HepG2 (cell line): ENCODE measurements at regions not wholly inside any gene's neighbourhood (a gene's known extent, or its start where the extent isn't known, plus 50 kb on each side); places are given as distances from the start of the nearest gene placed in this dataset.

Experiments used
- BRCA1 ChIP-seq: sonication (generic); formaldehyde crosslinking; IDR thresholded peaks from 2 replicates; pipeline ENCODE4 v1.4.0; 2020; ENCODE audit warnings: missing genetic modification reagents
- CREB3 ChIP-seq: sonication (generic); formaldehyde crosslinking; IDR thresholded peaks from 2 replicates; pipeline ENCODE4 v1.5.0; 2020; ENCODE audit warnings: missing genetic modification reagents
- GABPB1 ChIP-seq: IDR thresholded peaks from 2 replicates; pipeline ENCODE4 v1.6.1; 2016; ENCODE audit warnings: mild to moderate bottlenecking, missing genetic modification reagents, moderate library complexity, missing compliant biosample characterization
- JUND ChIP-seq: sonication (generic); formaldehyde crosslinking; IDR thresholded peaks from 2 replicates; pipeline ENCODE4 v1.8.0; 2022; ENCODE audit warnings: mild to moderate bottlenecking, missing genetic modification reagents
- MNT ChIP-seq: fragments of 450-650 bp; IDR thresholded peaks from 2 replicates; pipeline ENCODE4 v1.6.1; 2016
- NCOA1 ChIP-seq: sonication (generic); formaldehyde crosslinking; IDR thresholded peaks from 2 replicates; pipeline ENCODE4 v1.9.0; 2021; ENCODE audit warnings: missing genetic modification reagents
- SOX5 ChIP-seq: IDR thresholded peaks from 2 replicates; pipeline ENCODE4 v1.6.1; 2016; ENCODE audit warnings: borderline replicate concordance
- TEAD2 ChIP-seq: sonication (generic); formaldehyde crosslinking; IDR thresholded peaks from 2 replicates; pipeline ENCODE4 v1.9.0; 2021; ENCODE audit warnings: missing genetic modification reagents
- ZFP91 ChIP-seq: sonication (generic); formaldehyde crosslinking; IDR thresholded peaks from 2 replicates; pipeline ENCODE4 v1.9.0; 2022; ENCODE audit warnings: missing genetic modification reagents, mild to moderate bottlenecking, borderline replicate concordance
- ZNF12 ChIP-seq: sonication (generic); formaldehyde crosslinking; IDR thresholded peaks from 2 replicates; pipeline ENCODE4 v1.5.0; 2020; ENCODE audit warnings: missing genetic modification reagents
- ZNF549 ChIP-seq: sonication (generic); formaldehyde crosslinking; IDR thresholded peaks from 2 replicates; pipeline ENCODE4 v1.5.0; 2020; ENCODE audit warnings: missing genetic modification reagents
- ZZZ3 ChIP-seq: sonication (generic); formaldehyde crosslinking; IDR thresholded peaks from 2 replicates; pipeline ENCODE4 v1.4.0; 2020; ENCODE audit warnings: missing genetic modification reagents, mild to moderate bottlenecking, borderline replicate concordance
- TF ChIP-seq, protein P1 (sequence below): sonication (generic); formaldehyde crosslinking; IDR thresholded peaks from 2 replicates; pipeline ENCODE4 v1.5.1; 2020; ENCODE audit warnings: mild to moderate bottlenecking, missing genetic modification reagents, moderate library complexity
- TF ChIP-seq, protein P2 (sequence below): sonication (generic); formaldehyde crosslinking; IDR thresholded peaks from 2 replicates; pipeline ENCODE4 v1.8.0; 2022; ENCODE audit warnings: mild to moderate bottlenecking, missing genetic modification reagents
- TF ChIP-seq, protein P3 (sequence below): sonication (generic); formaldehyde crosslinking; IDR thresholded peaks from 2 replicates; pipeline ENCODE4 v1.4.0; 2020; ENCODE audit warnings: mild to moderate bottlenecking, low read depth, missing genetic modification reagents
- TF ChIP-seq, protein P4 (sequence below): sonication (generic); formaldehyde crosslinking; conservative IDR thresholded peaks from 2 replicates; pipeline ENCODE4 v1.4.0; 2020; ENCODE audit warnings: mild to moderate bottlenecking, missing genetic modification reagents, moderate library complexity

GRCh38 chr5:139733698-139734538, 61.7 kb upstream of the PSD2 start (continued):
- TF ChIP-seq, protein P1, sequence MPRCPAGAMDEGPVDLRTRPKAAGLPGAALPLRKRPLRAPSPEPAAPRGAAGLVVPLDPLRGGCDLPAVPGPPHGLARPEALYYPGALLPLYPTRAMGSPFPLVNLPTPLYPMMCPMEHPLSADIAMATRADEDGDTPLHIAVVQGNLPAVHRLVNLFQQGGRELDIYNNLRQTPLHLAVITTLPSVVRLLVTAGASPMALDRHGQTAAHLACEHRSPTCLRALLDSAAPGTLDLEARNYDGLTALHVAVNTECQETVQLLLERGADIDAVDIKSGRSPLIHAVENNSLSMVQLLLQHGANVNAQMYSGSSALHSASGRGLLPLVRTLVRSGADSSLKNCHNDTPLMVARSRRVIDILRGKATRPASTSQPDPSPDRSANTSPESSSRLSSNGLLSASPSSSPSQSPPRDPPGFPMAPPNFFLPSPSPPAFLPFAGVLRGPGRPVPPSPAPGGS = no peak
- no peak; the same call in 1 of the 2 replicates for TF ChIP-seq TEAD2
- no peak for TF ChIP-seq NCOA1 (CRISPR knock-in tag)
- peak; percentile 83 for TF ChIP-seq SOX5 (CRISPR knock-in tag)
- no peak for TF ChIP-seq ZNF549 (CRISPR knock-in tag)
- no peak for TF ChIP-seq GABPB1 (CRISPR knock-in tag)
- peak; percentile 95 for TF ChIP-seq ZFP91 (CRISPR knock-in tag)
- TF ChIP-seq, protein P2, sequence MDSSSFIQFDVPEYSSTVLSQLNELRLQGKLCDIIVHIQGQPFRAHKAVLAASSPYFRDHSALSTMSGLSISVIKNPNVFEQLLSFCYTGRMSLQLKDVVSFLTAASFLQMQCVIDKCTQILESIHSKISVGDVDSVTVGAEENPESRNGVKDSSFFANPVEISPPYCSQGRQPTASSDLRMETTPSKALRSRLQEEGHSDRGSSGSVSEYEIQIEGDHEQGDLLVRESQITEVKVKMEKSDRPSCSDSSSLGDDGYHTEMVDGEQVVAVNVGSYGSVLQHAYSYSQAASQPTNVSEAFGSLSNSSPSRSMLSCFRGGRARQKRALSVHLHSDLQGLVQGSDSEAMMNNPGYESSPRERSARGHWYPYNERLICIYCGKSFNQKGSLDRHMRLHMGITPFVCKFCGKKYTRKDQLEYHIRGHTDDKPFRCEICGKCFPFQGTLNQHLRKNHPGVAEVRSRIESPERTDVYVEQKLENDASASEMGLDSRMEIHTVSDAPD (CRISPR knock-in tag) = peak; percentile 99
- peak; percentile 33; the same call in 1 of the 2 replicates for TF ChIP-seq ZNF12 (CRISPR knock-in tag)
- no peak for TF ChIP-seq BRCA1 (CRISPR knock-in tag)
- TF ChIP-seq, protein P3, sequence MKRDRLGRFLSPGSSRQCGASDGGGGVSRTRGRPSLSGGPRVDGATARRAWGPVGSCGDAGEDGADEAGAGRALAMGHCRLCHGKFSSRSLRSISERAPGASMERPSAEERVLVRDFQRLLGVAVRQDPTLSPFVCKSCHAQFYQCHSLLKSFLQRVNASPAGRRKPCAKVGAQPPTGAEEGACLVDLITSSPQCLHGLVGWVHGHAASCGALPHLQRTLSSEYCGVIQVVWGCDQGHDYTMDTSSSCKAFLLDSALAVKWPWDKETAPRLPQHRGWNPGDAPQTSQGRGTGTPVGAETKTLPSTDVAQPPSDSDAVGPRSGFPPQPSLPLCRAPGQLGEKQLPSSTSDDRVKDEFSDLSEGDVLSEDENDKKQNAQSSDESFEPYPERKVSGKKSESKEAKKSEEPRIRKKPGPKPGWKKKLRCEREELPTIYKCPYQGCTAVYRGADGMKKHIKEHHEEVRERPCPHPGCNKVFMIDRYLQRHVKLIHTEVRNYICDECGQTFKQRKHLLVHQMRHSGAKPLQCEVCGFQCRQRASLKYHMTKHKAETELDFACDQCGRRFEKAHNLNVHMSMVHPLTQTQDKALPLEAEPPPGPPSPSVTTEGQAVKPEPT (CRISPR knock-in tag) = peak; percentile 64
- TF ChIP-seq MNT = peak; percentile 47
- TF ChIP-seq CREB3 = no peak
- TF ChIP-seq JUND = no peak
- TF ChIP-seq, protein P4, sequence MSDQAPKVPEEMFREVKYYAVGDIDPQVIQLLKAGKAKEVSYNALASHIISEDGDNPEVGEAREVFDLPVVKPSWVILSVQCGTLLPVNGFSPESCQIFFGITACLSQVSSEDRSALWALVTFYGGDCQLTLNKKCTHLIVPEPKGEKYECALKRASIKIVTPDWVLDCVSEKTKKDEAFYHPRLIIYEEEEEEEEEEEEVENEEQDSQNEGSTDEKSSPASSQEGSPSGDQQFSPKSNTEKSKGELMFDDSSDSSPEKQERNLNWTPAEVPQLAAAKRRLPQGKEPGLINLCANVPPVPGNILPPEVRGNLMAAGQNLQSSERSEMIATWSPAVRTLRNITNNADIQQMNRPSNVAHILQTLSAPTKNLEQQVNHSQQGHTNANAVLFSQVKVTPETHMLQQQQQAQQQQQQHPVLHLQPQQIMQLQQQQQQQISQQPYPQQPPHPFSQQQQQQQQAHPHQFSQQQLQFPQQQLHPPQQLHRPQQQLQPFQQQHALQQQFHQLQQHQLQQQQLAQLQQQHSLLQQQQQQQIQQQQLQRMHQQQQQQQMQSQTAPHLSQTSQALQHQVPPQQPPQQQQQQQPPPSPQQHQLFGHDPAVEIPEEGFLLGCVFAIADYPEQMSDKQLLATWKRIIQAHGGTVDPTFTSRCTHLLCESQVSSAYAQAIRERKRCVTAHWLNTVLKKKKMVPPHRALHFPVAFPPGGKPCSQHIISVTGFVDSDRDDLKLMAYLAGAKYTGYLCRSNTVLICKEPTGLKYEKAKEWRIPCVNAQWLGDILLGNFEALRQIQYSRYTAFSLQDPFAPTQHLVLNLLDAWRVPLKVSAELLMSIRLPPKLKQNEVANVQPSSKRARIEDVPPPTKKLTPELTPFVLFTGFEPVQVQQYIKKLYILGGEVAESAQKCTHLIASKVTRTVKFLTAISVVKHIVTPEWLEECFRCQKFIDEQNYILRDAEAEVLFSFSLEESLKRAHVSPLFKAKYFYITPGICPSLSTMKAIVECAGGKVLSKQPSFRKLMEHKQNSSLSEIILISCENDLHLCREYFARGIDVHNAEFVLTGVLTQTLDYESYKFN = peak; percentile 97
- no peak; the same call in 1 of the 2 replicates for TF ChIP-seq ZZZ3 (CRISPR knock-in tag)
